Neural cell (in vitro differentiated cells): ENCODE measurements at regions not wholly inside any gene's neighbourhood (a gene's known extent, or its start where the extent isn't known, plus 50 kb on each side); places are given as distances from the start of the nearest gene placed in this dataset.

Source experiments
- H2AFZ ChIP-seq: fragments of 200-600, 300-800 bp; sonication (generic), shearing (Covaris generic); 2 replicates; pipeline ENCODE4 v1.6.0; 2014; ENCODE audit warnings: low read depth, mild to moderate bottlenecking, antibody characterized with exemption, low read length, moderate library complexity
- H3F3A ChIP-seq: fragments of 200-600 bp; shearing (Covaris generic); 2 replicates; pipeline ENCODE4 v1.6.1; 2016; ENCODE audit warnings: mild to moderate bottlenecking, moderate library complexity, mixed read lengths, antibody characterized with exemption, low read length; ENCODE audit not compliant: insufficient read depth, poor library complexity, severe bottlenecking
- H3K27ac ChIP-seq: fragments of 200-600, 300-800 bp; sonication (generic), shearing (Covaris generic); 2 replicates; pipeline ENCODE4 v1.5.1; 2014; ENCODE audit warnings: mild to moderate bottlenecking, low read length, moderate library complexity
- H3K27me3 ChIP-seq: fragments of 300-800, 200-600 bp; sonication (generic), shearing (Covaris generic); 2 replicates; pipeline ENCODE4 v1.6.0; 2014; ENCODE audit warnings: mild to moderate bottlenecking, low read depth, low read length, moderate library complexity; ENCODE audit not compliant: insufficient read depth
- H3K36me3 ChIP-seq: fragments of 300-800, 200-600 bp; sonication (generic), shearing (Covaris generic); 2 replicates; pipeline ENCODE4 v1.5.1; 2014; ENCODE audit warnings: mild to moderate bottlenecking, antibody characterized with exemption, low read length, moderate library complexity; ENCODE audit not compliant: insufficient read depth
- H3K4me2 ChIP-seq: fragments of 300-800, 200-600 bp; sonication (generic), shearing (Covaris generic); 2 replicates; pipeline ENCODE4 v1.6.0; 2014; ENCODE audit warnings: mild to moderate bottlenecking, low read length
- H3K4me3 ChIP-seq: fragments of 300-800, 200-600 bp; sonication (generic), shearing (Covaris generic); 2 replicates; pipeline ENCODE4 v1.5.1; 2014; ENCODE audit warnings: mild to moderate bottlenecking, low read length, moderate library complexity
- H3K79me2 ChIP-seq: fragments of 200-600 bp; shearing (Covaris generic); replicated peaks from 2 replicates; pipeline ENCODE4 v1.6.0; 2014; ENCODE audit warnings: mild to moderate bottlenecking, low read length, moderate library complexity; ENCODE audit not compliant: insufficient read depth
- H3K9ac ChIP-seq: fragments of 300-800, 200-600 bp; sonication (generic), shearing (Covaris generic); 2 replicates; pipeline ENCODE4 v1.6.1; 2016; ENCODE audit warnings: mild to moderate bottlenecking, low read length, mixed read lengths
- H3K9me2 ChIP-seq: fragments of 200-600 bp; shearing (Covaris generic); 2 replicates; pipeline ENCODE4 v1.6.1; 2016; ENCODE audit warnings: mild to moderate bottlenecking, low read length, mixed read lengths; ENCODE audit not compliant: insufficient read depth
- H3K9me3 ChIP-seq: fragments of 200-600, 300-800 bp; sonication (generic), shearing (Covaris generic); 2 replicates; pipeline ENCODE4 v1.6.1; 2016; ENCODE audit warnings: mild to moderate bottlenecking, mixed run types, low read length, moderate library complexity, mixed read lengths
- H4K20me1 ChIP-seq: fragments of 200-600 bp; shearing (Covaris generic); 2 replicates; pipeline ENCODE4 v1.6.1; 2016; ENCODE audit warnings: mild to moderate bottlenecking, mixed run types; ENCODE audit not compliant: insufficient read depth
- CTCF ChIP-seq: fragments of 450-650 bp; IDR thresholded peaks from 2 replicates; pipeline ENCODE4 v1.5.1; 2014; ENCODE audit warnings: antibody characterized with exemption, mild to moderate bottlenecking, moderate library complexity; ENCODE audit not compliant: poor library complexity, severe bottlenecking
- EP300 ChIP-seq: fragments of 450-650 bp; conservative IDR thresholded peaks from 2 replicates; pipeline ENCODE4 v1.6.1; 2014; ENCODE audit warnings: antibody characterized with exemption, mild to moderate bottlenecking, moderate library complexity; ENCODE audit not compliant: poor library complexity, severe bottlenecking
- EZH2 ChIP-seq: fragments of 200-600, 300-800 bp; shearing (Covaris generic), sonication (generic); IDR thresholded peaks from 2 replicates; pipeline ENCODE4 v1.6.1; 2014; ENCODE audit warnings: antibody characterized with exemption, low read length, borderline replicate concordance, mild to moderate bottlenecking; ENCODE audit not compliant: insufficient read depth, poor library complexity, severe bottlenecking
- MXI1 ChIP-seq: fragments of 450-650 bp; conservative IDR thresholded peaks from 2 replicates; pipeline ENCODE4 v1.6.1; 2014; ENCODE audit warnings: antibody characterized with exemption, mild to moderate bottlenecking; ENCODE audit not compliant: poor library complexity, severe bottlenecking
- POLR2AphosphoS5 ChIP-seq: IDR thresholded peaks from 2 replicates; pipeline ENCODE4 v1.6.1; 2012
- RAD21 ChIP-seq: fragments of 450-650 bp; conservative IDR thresholded peaks from 2 replicates; pipeline ENCODE4 v1.6.1; 2014; ENCODE audit warnings: antibody characterized with exemption, mild to moderate bottlenecking, moderate library complexity
- SMC3 ChIP-seq: fragments of 450-650 bp; conservative IDR thresholded peaks from 2 replicates; pipeline ENCODE4 v1.6.1; 2014; ENCODE audit warnings: antibody characterized with exemption, mild to moderate bottlenecking, moderate library complexity; ENCODE audit not compliant: poor library complexity
- TAF1 ChIP-seq: IDR thresholded peaks from 2 replicates; pipeline ENCODE4 v1.6.1; 2012; ENCODE audit warnings: low read depth
- TF ChIP-seq, protein P1 (sequence below): IDR thresholded peaks from 2 replicates; pipeline ENCODE4 v1.6.1; 2012; ENCODE audit warnings: borderline replicate concordance

GRCh38 chr17:65359016-65359415 is 202.4 kb downstream of the AXIN2 start:
- Histone ChIP-seq H3K27ac (no peak overlapping the region), H4K20me1 (no peaks in the 10 kb centered on the region), H3K36me3 (no peaks in the 10 kb centered on the region), H3K9ac (no peak overlapping the region), H3F3A (no peaks in the 10 kb centered on the region), H3K79me2 (no peaks in the 10 kb centered on the region), H3K9me3 (no peaks in the 10 kb centered on the region), H3K27me3 (no peaks in the 10 kb centered on the region), H2AFZ (no peak overlapping the region), H3K4me3 (no peak overlapping the region), H3K9me2 (no peaks in the 10 kb centered on the region), H3K4me2 (no peak overlapping the region)
- TF ChIP-seq POLR2AphosphoS5 (no peak), RAD21 (no peak), MXI1 (no peak)

DNA sequence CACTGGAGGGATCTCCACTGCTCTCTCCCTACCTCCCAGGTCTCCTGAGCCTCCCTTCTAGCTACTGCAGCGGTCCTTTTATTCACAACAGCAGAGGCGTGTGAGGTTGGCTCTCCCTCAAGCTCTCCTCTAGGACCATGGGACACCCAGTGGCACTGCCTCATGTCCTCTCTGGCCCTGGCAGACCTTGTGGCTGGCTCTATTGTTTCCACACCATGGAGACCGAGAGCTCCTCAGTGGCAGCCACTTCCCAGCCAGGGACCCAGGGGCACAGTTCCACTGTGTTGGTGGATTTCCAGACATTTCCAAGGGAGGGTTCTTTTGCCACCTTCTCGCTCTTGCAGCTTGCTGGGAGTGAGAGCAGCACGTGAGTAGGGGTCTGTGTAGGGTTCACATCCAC is 204.9 kb downstream of the AXIN2 start:
- no peaks in the 10 kb centered on the region for H3F3A ChIP-seq
- H3K4me2 ChIP-seq, result no peak overlapping the region
- H3K36me3 ChIP-seq, result no peaks in the 10 kb centered on the region
- no peak overlapping the region for H3K4me3 ChIP-seq
- H3K9me2 ChIP-seq, result no peaks in the 10 kb centered on the region
- H3K79me2 ChIP-seq, result no peaks in the 10 kb centered on the region
- no peak overlapping the region for H3K9ac ChIP-seq
- H3K27ac ChIP-seq, result no peak overlapping the region
- no peak for TF ChIP-seq MXI1
- no peak for TF ChIP-seq SMC3
- H4K20me1 ChIP-seq, result no peaks in the 10 kb centered on the region
- no peaks in the 10 kb centered on the region for H3K9me3 ChIP-seq
- no peaks in the 10 kb centered on the region for H3K27me3 ChIP-seq
- no peak overlapping the region for H2AFZ ChIP-seq

DNA sequence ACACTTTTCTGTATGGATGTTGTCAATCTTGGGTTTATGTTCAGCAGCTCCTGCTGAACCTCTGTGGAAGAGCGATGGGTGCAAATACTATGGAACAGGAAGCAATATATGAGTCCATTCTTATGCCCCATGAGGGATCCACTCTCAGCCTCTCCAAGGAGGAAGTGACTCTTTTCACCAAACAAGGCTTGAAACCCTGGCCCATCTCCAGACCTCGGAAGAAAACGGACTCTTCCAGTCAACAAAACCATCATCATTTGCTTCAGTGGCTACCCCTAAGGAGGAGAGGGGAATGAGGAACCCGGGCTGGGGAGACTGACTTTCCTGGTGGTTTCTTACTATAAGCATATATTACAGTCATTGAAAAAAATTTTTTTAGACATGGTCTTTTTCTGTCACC is 206.2 kb downstream of the AXIN2 start:
- Histone ChIP-seq H3K79me2 (no peaks in the 10 kb centered on the region), H3K4me2 (no peak overlapping the region), H3K9me3 (no peaks in the 10 kb centered on the region), H3K36me3 (no peaks in the 10 kb centered on the region), H3K4me3 (no peak overlapping the region), H3K9ac (no peak overlapping the region), H2AFZ (no peak overlapping the region), H3F3A (no peaks in the 10 kb centered on the region), H3K9me2 (no peaks in the 10 kb centered on the region), H3K27ac (no peak overlapping the region), H3K27me3 (no peaks in the 10 kb centered on the region), H4K20me1 (no peaks in the 10 kb centered on the region)
- TF ChIP-seq MXI1 (no peak), SMC3 (no peak)

DNA sequence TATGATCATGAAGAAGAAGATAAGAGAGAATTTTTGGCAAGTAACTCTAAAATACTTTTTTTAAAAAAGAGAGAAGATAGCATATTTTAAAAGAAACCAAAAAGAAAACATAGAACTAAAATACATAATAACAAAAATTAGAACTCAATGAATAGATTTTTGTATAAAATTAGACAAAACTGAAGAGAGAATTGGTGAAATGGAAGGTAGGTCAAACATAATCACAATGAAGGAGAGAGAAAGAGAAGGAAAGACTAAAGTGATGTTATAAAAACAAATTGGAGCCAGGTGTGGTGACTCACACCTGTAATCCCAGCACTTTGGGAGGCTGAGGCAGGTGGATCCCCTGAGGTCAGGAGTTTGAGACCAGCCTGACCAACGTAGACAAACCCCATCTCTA is 211.5 kb downstream of the AXIN2 start:
- H3K4me3 ChIP-seq, result no peak overlapping the region
- H2AFZ ChIP-seq, result no peak overlapping the region
- no peaks in the 10 kb centered on the region for H4K20me1 ChIP-seq
- no peak overlapping the region for H3K4me2 ChIP-seq
- H3K79me2 ChIP-seq, result no peaks in the 10 kb centered on the region
- no peaks in the 10 kb centered on the region for H3K9me3 ChIP-seq
- H3K27me3 ChIP-seq, result no peaks in the 10 kb centered on the region
- H3K36me3 ChIP-seq, result no peaks in the 10 kb centered on the region
- no peak overlapping the region for H3K27ac ChIP-seq
- H3K9ac ChIP-seq, result no peak overlapping the region
- H3K9me2 ChIP-seq, result no peaks in the 10 kb centered on the region
- H3F3A ChIP-seq, result no peaks in the 10 kb centered on the region
- no peak for TF ChIP-seq RAD21
- TF ChIP-seq, protein P1, sequence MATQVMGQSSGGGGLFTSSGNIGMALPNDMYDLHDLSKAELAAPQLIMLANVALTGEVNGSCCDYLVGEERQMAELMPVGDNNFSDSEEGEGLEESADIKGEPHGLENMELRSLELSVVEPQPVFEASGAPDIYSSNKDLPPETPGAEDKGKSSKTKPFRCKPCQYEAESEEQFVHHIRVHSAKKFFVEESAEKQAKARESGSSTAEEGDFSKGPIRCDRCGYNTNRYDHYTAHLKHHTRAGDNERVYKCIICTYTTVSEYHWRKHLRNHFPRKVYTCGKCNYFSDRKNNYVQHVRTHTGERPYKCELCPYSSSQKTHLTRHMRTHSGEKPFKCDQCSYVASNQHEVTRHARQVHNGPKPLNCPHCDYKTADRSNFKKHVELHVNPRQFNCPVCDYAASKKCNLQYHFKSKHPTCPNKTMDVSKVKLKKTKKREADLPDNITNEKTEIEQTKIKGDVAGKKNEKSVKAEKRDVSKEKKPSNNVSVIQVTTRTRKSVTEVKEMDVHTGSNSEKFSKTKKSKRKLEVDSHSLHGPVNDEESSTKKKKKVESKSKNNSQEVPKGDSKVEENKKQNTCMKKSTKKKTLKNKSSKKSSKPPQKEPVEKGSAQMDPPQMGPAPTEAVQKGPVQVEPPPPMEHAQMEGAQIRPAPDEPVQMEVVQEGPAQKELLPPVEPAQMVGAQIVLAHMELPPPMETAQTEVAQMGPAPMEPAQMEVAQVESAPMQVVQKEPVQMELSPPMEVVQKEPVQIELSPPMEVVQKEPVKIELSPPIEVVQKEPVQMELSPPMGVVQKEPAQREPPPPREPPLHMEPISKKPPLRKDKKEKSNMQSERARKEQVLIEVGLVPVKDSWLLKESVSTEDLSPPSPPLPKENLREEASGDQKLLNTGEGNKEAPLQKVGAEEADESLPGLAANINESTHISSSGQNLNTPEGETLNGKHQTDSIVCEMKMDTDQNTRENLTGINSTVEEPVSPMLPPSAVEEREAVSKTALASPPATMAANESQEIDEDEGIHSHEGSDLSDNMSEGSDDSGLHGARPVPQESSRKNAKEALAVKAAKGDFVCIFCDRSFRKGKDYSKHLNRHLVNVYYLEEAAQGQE, result no peak
- no peak for TF ChIP-seq TAF1
- no peak for TF ChIP-seq EP300
- no peak for TF ChIP-seq POLR2AphosphoS5
- TF ChIP-seq MXI1, result no peak
- no peak for TF ChIP-seq CTCF
- TF ChIP-seq EZH2, result no peak
- no peak for TF ChIP-seq SMC3
